Stomach (tissue), 4 donors: ENCODE measurements at regions not wholly inside any gene's neighbourhood (a gene's known extent, or its start where the extent isn't known, plus 50 kb on each side); places are given as distances from the start of the nearest gene placed in this dataset.

Experiments used
- EP300 ChIP-seq: sonication (generic); formaldehyde crosslinking; IDR thresholded peaks from one replicate; pipeline ENCODE4 v1.6.1; 2017; ENCODE audit warnings: antibody characterized with exemption
- POLR2A ChIP-seq, 4 donors: fragments of 450-650 bp; IDR thresholded peaks; one replicate each; pipeline ENCODE4 v1.6.1; 2016; ENCODE audit warnings: antibody characterized with exemption in 4 of 4, control low read depth in 2 of 4, mild to moderate bottlenecking in 1 of 4, moderate library complexity in 1 of 4
- POLR2AphosphoS5 ChIP-seq, 3 donors: sonication (generic); formaldehyde crosslinking; IDR thresholded peaks; one replicate each; pipeline ENCODE4 v1.6.1; 2016; ENCODE audit warnings: antibody characterized with exemption in 3 of 3
- TF ChIP-seq, protein P1 (sequence below), 7 experiments: fragments of 450-650 bp in 4 of 7; fragments of 200-600 bp in 3 of 7; sonication (generic) in 3 of 7; IDR thresholded peaks; one replicate each; pipeline ENCODE4 v1.5.1; 2016 to 2019; ENCODE audit warnings: antibody characterized with exemption in 7 of 7, control low read depth in 2 of 7, mild to moderate bottlenecking in 1 of 7

GRCh38 chr4:178672512-178672911 lies 1230.3 kb upstream of the AGA start:
- TF ChIP-seq EP300 (no peak), POLR2AphosphoS5 (IDR thresholded peaks at IDR 0.05) (no peak), POLR2A (IDR thresholded peaks at IDR 0.05) (no peak)
- TF ChIP-seq, protein P1, sequence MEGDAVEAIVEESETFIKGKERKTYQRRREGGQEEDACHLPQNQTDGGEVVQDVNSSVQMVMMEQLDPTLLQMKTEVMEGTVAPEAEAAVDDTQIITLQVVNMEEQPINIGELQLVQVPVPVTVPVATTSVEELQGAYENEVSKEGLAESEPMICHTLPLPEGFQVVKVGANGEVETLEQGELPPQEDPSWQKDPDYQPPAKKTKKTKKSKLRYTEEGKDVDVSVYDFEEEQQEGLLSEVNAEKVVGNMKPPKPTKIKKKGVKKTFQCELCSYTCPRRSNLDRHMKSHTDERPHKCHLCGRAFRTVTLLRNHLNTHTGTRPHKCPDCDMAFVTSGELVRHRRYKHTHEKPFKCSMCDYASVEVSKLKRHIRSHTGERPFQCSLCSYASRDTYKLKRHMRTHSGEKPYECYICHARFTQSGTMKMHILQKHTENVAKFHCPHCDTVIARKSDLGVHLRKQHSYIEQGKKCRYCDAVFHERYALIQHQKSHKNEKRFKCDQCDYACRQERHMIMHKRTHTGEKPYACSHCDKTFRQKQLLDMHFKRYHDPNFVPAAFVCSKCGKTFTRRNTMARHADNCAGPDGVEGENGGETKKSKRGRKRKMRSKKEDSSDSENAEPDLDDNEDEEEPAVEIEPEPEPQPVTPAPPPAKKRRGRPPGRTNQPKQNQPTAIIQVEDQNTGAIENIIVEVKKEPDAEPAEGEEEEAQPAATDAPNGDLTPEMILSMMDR (IDR thresholded peaks at IDR 0.05), result no peak
